GM18502 (cell line): ENCODE measurements at regions not wholly inside any gene's neighbourhood (a gene's known extent, or its start where the extent isn't known, plus 50 kb on each side); places are given as distances from the start of the nearest gene placed in this dataset.
"Not testable (repeated sequence)": the region's sequence is repeated elsewhere in the genome, so short reads cannot be mapped to it uniquely, and the experiment has no call there.

Source experiments
- ATAC-seq: cut with Tn5 transposase; IDR thresholded peaks from one replicate; pipeline ENCODE4 v1.9.1; 2021; ENCODE audit warnings: mild to moderate bottlenecking; ENCODE audit not compliant: unreplicated experiment, poor library complexity

DNA sequence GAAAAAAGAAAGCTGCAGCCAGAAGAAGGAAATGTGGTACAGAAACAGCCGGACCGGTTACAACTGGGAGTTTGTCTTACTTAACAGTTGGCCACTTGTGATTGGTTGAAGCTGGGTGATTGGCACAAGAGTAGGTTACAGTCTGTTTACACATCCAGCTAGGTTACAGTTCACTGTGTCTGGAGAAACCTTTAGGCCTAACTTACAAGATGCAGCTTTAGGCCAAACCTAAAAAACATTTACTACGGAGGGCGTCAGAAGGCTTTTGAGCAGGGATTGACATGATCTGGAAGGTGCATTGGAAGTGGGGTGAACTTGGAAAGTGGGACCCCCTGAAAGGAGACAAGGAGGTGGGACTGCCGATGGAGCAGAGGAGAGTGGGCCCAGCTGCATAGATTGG, 122.3 kb downstream of the BANF2 start:
- peak; percentile 34 for ATAC-seq

DNA sequence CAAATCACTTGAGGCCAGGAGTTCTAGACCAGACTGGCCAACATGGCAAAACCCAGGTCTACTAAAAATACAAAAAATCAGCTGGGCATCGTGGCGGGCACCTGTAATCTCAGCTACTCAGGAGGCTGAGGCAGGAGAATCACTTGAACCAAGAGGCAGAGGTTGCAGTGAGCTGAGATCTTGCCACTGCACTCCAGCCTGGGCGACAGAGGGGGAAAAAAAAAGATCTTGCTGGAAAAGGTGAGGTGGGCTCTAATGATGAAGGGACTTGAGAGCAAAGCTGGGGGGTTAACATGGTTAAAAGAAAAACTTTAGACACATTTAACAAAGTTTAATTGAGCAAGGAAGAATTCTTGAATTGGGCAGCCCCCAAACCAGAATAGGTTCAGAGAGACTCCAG, 121.8 kb downstream of the BANF2 start:
- ATAC-seq: not testable (repeated sequence)

GRCh38 chr20:17819395-17820093, 119.8 kb downstream of the BANF2 start:
- no peak for ATAC-seq

DNA sequence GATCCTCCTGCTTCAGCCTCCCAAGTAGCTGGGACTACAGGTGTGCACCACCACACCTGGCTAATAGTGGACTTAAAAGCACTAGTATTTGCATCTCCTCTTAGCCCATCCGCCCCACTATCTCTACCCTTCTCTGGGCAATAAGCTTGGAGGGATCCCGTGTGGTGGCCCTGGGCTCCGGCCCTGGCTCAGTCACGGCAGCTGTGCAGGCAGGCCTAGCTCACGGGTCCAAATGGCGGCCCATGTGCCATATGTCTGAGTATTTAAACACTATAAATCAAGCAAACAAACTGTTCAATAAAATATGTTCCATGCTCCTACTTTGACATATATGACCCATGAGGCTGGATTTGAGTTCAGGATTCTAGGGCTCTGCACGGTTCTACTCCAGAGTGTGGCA, 118.4 kb downstream of the BANF2 start:
- ATAC-seq: no peak

DNA sequence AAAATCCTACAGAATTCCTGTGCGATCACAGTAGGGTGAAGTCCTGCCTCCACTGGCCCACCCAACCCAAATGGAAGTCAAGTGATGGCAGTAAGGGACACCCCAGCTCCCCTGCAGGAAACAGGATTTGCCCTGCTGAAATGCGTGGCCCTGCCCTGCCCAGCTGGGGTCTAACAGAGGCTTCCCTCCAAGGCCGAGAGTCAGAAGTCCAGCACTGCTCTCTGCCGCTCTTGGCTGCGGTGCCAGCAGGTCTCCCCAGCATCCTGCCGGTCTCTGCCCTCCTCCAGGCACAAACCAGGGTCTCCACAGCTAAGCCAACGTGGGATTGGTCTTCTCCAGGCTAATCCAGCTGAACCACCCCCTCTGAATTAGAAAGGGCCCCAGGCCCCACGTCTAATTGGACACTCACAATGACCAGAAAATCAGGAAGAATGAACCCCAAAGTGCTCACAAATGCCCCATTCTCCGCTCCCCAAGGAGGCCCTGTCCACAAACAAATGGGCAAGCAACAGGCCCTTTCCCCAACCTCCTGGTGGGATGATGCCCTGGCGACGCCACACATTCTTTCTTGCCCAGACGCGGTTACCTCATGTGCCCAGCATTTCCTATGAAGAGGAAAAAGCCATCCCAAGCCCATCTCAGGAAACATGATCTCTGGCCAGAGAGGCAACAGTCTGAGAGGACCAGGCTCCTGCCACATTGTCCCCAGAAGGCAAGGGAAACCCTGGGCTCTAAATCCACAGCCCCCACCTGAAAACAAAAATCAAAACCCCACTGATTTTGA, 117.2 kb downstream of the BANF2 start:
- no peak for ATAC-seq

DNA sequence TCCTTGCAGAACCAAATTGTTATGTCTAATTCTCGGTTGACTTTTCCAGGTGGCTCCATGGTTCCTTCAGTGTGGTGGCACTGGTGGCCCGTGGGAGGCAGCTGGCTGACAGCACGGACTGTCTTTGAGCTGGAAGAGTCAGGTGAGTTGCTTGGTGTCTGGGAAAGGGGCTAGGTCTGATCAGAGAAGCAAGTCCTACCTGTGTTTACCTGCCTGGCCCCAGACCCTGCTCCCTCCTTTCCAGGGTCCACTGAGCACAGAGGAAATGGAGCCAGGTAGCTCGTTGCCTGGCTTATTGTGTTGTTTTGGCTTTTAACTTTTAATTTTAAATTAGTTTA, 111.8 kb downstream of the BANF2 start:
- no peak for ATAC-seq

GRCh38 chr20:17810847-17811627, 111.3 kb downstream of the BANF2 start:
- ATAC-seq: no peak

DNA sequence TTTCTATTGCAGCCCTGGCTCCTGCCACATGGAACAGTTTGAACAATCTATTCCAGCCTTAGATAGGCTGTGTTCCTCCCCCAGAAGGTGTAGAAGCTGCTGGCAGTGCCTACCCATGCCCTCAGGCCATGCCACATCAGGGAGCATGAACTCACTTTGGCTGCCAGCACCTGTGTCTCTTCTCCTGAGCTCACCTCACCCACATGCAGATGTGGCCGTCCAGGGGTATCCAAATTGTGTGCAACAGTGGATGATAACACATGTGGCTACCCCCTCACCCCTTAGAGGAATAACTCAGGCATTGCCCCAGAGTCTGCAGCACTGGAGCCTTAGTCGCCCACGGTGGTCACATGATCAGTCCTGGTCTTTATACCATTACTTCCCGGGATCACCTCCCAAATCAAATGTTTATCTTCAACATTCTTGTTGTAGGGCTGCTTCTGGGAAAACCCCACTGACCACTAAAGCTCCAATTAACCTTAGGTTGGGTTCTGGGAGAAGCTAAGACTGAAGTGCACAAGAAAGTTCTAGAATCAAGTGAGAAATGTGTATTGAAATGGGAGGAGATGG, 110.4 kb downstream of the BANF2 start:
- ATAC-seq: no peak

- ATAC-seq: no peak
Measured at GRCh38 chr20:17809362-17810061, 109.7 kb downstream of the BANF2 start.

DNA sequence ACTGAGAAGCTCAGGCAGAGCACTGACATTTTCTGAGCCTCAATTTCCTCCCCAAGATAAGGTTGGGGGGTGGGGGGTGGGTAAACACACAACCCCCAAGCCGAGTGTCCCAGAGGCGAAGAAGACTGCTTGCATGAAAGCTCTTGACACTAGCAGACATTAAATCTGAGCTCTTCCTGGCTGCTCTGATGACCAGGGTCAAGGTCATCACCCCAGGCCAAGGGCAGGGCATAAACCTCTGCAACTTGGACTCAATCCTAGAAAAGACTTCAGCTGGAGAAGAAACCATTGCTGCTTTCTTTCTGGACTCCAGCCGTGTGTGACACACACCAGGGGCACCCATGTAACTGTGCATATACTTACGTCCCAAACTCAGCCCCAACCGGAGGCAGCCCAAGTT, 109.0 kb downstream of the BANF2 start:
- ATAC-seq: no peak

- ATAC-seq: no peak
Measured at GRCh38 chr20:17808357-17808756, 108.6 kb downstream of the BANF2 start.

GRCh38 chr20:17807651-17808050, 107.9 kb downstream of the BANF2 start:
- no peak for ATAC-seq

DNA sequence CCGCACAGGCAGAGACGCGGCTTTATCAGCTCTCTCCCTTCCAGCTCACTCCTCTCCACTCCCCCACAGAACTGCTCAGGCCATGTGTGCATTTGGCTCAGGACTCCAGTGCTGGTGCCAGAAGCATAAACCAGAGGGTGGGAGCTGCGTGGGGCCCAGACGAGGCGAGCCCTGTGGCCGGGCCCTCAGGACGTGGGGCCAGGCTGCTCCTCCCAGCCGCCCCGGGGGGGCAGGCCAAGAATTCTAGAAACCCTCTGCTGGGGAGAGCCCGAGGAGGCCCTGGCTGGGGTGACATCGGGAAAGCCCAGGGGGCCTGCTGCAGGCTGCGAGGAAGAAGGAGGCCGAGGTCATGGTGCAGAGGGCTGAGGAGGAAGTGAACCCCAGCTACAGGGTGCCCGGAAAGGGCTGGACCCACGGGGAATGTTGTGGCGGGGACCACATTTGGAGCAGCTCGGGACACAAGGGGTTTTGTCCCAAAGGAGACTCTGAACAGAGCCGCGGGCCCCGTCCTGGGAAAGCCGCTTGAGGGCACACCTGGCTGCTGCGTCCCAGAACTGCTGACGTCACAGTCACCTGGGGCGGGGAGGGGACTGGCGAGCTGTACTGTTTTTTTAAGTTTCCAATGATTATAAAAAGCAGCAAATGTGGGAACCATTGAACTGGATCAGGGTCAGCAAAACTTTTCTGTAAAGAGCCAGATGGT, 107.1 kb downstream of the BANF2 start:
- no peak for ATAC-seq

GRCh38 chr20:17806107-17806506, 106.3 kb downstream of the BANF2 start:
- ATAC-seq: no peak

- no peak for ATAC-seq
Measured at GRCh38 chr20:17803765-17804164, 104.0 kb downstream of the BANF2 start.

GRCh38 chr20:17799575-17800227, 99.9 kb downstream of the BANF2 start:
- no peak for ATAC-seq

- ATAC-seq: no peak
Measured at GRCh38 chr20:17798601-17799000, 98.8 kb downstream of the BANF2 start.

GRCh38 chr20:17797579-17797978, 97.8 kb downstream of the BANF2 start:
- no peak for ATAC-seq

DNA sequence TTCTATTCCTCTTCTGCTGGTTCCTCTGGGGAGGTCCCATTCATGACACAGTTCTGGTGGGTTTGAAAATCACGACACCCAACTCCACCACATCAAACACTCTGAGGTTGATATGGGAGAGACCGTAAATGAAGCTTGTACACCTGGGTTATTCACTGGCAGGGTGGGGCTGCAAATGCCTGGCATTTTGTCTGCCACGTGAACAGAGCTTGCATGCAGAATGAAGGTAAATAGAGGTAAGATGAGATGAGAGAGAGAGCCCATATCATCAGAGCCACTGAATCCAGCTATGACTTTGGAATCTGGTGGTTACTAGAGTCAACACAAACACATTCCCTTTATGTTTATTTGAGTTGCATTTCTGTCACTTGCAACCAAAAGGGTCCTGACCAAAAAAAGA, 97.4 kb downstream of the BANF2 start:
- ATAC-seq: no peak
